Pulmonary artery endothelial cell (primary cell): ENCODE measurements at regions not wholly inside any gene's neighbourhood (a gene's known extent, or its start where the extent isn't known, plus 50 kb on each side); places are given as distances from the start of the nearest gene placed in this dataset.
"Not testable (repeated sequence)": the region's sequence is repeated elsewhere in the genome, so short reads cannot be mapped to it uniquely, and the experiment has no call there.

ENCODE experiments used
- DNase-seq: peaks from one replicate; pipeline ENCODE4 v3.0.0-alpha.2; 2011; ENCODE audit warnings: low read depth, low spot score

DNA sequence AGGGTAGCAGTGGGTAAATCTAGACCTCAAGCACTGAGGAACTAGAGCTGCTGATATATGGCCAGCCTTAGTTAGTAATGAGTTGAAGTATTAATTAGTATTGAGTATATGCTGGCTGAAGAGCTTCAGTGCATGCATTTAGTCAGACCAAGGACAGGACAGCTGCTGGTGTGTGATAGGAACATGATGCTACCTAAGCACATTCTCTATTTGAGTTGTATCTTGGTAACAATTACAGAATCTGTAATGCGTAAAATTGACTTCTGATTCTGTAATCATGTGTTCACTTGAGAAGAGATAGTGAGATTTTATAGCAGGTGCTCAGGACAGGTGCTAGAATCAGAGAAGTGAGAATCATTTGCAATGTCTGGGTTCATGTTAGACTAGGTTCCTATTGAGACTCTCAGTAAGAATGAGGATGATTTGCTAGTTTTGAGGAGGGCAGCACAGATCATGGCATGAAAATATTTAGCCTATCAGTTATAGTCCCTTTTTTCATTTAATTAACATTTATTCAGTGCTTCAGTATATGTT, 369.4 kb upstream of the HS3ST5 start:
- no peak for DNase-seq

DNA sequence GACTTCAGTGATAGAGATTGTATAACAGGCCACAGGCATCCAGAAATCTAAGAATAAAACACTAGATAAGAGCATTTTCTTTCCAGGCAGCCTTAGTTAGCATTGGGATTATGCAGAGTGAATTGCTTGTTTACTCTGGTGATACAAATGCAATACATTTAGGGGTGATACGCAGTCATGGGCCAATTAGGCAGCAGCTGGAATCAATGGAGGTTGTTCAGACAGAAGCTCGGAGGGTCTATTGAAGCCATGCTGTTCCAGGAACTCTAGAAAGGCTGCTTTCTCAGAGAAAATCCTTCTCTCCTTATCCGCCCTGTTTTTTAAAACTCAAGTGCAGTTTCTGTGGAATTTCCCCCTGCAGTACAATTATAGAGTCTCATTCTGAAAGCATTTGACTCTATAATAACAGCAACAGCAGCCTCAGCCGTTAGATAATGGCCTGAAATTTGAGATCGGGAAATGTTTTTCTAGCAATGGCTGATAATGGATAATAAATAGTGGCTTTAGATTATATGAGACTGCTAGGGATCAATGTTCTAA, 364.3 kb upstream of the HS3ST5 start:
- no peak for DNase-seq

DNA sequence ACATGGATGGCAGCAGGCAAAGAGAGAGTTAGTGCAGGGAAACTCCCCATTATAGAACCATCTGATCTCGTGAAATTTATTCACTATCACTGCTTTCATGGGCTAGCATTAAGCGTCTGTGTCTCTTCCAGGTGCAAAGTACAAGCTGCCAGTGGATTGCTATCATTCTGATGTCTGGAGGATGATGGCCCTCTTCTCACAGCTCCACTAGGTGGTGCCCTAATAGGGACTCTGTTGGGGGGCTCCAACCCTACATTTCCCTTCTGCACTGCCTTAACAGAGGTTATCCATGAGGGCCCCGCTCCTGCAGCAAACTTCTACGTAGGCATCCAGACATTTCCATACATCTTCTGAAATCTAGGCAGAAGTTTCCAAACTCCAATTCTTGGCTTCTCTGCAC, 347.8 kb upstream of the HS3ST5 start:
- no peak for DNase-seq

- no peak for DNase-seq
Observed at GRCh38 chr6:114659513-114659912, 316.7 kb upstream of the HS3ST5 start.

DNA sequence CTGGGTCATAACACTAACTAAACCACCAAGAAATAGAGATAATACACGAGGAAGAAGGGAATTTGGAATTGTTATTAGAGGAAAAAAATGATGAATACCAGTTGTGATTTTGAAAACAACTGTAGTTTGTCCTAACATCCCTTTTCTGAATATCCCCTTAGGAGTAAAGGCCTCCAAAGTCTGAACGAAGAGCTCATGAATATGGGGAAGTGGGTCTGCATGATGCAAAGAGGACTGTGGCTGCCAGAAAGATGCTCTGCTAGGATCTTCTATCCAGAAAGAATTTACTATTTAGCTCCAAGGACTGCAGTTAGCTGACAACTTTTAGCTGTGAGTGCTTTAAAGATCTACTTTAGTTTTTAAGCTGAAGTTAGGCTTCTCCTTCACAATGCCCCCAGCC, 308.8 kb upstream of the HS3ST5 start:
- DNase-seq: no peak

DNA sequence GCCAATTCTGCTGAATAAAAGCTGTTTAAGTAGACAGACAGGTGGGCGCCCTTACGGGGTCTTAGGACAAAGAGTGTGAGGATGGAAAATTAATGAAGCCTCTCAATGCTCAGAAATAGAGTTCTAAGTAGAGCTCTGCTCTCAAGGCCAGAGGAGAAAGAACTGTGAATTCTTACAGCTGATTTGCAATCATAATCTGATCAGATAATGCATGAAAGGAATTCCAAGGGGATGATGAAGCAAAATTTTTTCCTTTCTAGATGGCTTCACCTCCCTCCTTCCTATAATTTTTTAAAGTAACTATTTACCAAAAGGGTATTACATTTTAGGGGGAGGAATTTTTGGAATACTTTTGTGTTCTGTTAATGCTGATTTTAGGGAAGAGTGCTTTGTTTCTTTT, 308.1 kb upstream of the HS3ST5 start:
- DNase-seq: no peak

GRCh38 chr6:114649298-114649697, 306.5 kb upstream of the HS3ST5 start:
- DNase-seq: no peak

- no peak for DNase-seq
Observed at GRCh38 chr6:114648847-114649246, 306.0 kb upstream of the HS3ST5 start.

DNA sequence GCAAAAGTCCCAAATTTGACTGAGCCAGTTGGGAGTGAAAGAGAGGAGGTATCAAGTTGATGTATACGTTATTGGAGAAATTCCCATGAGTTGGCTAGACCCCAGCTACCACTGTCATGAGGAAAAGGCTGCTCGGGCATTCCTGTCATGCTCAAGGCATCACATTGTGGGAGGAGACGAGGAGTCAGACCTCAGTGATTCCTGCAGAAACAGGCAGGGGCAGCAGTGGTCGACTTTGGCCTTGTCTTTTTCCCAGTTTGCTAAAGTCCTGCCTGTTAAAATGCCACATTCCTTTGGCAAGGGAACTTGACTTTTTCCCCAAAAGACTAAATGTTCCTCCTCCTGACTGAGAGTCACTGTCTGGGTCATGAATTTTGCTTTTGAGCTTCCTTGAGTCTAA, 295.5 kb upstream of the HS3ST5 start:
- DNase-seq: no peak

- no peak for DNase-seq
Observed at GRCh38 chr6:114634016-114634415, 291.2 kb upstream of the HS3ST5 start.

GRCh38 chr6:114626226-114626625, 283.4 kb upstream of the HS3ST5 start:
- DNase-seq: not testable (repeated sequence)

- DNase-seq: no peak
Observed at GRCh38 chr6:114619621-114620200, 276.9 kb upstream of the HS3ST5 start.

DNA sequence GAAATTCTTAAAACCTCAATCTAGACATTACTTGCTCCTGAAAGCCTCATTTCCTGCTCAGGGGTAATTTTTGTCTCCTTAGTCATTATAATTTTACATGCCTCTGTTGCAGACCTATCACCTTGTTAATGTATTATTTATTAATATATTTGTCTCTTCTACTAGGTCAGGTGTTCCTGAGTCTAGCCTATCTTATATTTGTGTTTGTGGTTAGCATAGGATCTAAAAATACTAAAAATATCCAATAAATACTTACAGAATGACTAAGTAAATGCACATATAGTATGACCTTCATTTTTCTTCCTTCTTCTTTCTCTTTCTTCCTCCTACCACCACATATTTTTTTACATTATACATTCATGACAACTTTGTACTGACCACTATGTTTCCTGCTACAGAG, 268.9 kb upstream of the HS3ST5 start:
- no peak for DNase-seq

GRCh38 chr6:114608091-114608490, 265.3 kb upstream of the HS3ST5 start:
- no peak for DNase-seq

- DNase-seq: no peak
Observed at GRCh38 chr6:114605656-114606055, 262.8 kb upstream of the HS3ST5 start.

- DNase-seq: no peak
Observed at GRCh38 chr6:114600381-114600780, 257.6 kb upstream of the HS3ST5 start.

GRCh38 chr6:114595591-114595990, 252.8 kb upstream of the HS3ST5 start:
- DNase-seq: no peak

DNA sequence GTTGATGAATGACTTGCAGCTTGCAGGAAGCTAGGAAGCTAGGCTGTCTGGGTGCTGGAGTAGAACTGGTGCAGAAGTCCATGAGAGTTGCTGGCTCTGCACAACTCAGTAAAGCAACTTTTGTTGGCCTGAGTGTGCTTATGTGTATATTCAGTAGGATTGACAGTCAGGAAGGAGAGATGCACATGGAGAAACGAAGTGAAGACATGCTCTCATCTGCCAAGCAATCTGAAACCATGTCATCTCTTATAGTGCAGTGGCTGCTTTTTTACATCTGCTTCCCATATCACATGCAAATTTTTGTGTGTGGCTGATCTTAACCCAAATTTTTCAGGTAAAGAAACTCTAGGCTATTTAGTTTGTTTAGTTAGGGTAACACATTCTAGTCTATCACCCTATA, 252.4 kb upstream of the HS3ST5 start:
- no peak for DNase-seq

DNA sequence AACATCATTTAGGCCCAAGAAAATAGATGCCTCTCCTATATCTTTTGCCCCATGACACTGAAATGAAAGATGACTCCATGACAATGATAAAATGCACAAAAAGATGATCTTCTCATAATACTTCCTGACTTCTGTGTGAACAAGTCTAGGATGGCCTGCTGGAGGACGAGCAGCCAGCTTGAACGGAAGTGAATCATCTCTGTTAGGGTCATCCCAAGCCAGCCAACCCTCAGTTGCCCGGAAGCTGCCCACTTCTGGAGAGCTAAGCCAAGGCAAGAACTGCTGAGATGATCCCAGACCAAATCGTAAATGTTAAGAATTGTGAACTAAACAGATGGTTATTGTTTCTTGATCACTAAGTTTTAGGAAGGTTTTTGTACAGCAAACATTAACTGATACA, 249.7 kb upstream of the HS3ST5 start:
- DNase-seq: no peak

DNA sequence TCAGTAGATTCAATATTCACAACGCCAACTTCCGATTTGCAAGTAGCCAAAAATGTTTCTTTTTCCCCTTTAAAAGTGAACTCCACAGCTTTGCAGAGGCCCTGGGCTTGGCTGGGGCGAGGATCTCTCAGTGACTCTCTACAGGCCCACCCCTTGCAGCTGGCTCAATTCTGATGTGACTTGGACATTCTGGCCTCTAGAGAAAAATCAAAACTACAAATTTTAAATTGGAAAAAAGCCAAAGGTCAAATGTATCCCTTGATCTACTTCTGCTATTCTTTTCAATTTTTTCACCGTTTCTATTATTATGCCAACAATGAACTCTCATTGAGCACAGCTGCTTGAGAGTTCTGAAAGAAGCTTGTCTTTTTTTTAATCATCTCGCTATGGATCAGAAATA, 245.9 kb upstream of the HS3ST5 start:
- no peak for DNase-seq

- no peak for DNase-seq
Observed at GRCh38 chr6:114586298-114586697, 243.5 kb upstream of the HS3ST5 start.

- no peak for DNase-seq
Observed at GRCh38 chr6:114581293-114581692, 238.5 kb upstream of the HS3ST5 start.

DNA sequence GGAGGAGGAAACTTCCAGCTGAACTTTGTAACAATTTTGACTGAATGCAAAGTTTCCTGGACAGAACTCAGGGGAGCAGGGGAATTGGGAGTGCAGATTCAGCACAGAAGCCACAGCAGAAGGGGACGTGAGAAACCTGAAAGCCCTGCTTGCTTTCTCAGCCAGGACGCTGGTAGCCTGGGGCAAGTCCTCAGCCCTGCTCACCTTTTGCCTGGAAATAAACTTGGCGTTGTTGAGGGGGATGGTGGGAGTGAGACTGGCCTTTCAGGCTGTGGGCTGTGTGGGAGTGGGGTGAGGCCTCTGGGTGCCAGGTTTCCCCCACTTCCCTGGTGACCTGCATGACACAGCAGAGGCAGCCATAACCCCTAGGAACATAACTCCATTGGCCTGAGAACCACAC, 238.1 kb upstream of the HS3ST5 start:
- DNase-seq: no peak

GRCh38 chr6:114579486-114579885, 236.7 kb upstream of the HS3ST5 start:
- DNase-seq: no peak
